ENCODE measurements at regions not wholly inside any gene's neighbourhood (a gene's known extent, or its start where the extent isn't known, plus 50 kb on each side); places are given as distances from the start of the nearest gene placed in this dataset.

GRCh38 chr18:73879328-73879727, 268.3 kb downstream of the FBXO15 start:
- TF ChIP-seq CTCF (conservative IDR thresholded peaks at IDR 0.05 in 1 of 2, IDR thresholded peaks at IDR 0.05 in 1 of 2; ENCODE audit: low read depth in 1 of 2, low read length in 2 of 2) (no peak), EZH2 (IDR thresholded peaks at IDR 0.05; ENCODE audit: low read length, missing control alignments) (no peak)

Measured in fibroblast of lung (primary cell).